ENCODE measurements at regions not wholly inside any gene's neighbourhood (a gene's known extent, or its start where the extent isn't known, plus 50 kb on each side); places are given as distances from the start of the nearest gene placed in this dataset.

GRCh38 chr16:55171241-55171640 is 152.8 kb upstream of the IRX6 start:
- H3K4me3 ChIP-seq (ENCODE audit: low read length in 2 of 2), result no peak overlapping the region
- no peaks in the 10 kb centered on the region for H3K4me1 ChIP-seq (ENCODE audit: control insufficient read depth in 2 of 2, insufficient read depth in 2 of 2, low read length in 2 of 2)
- no peaks in the 10 kb centered on the region for H3K27me3 ChIP-seq (ENCODE audit: control insufficient read depth in 2 of 2, insufficient read depth in 1 of 2, low read length in 1 of 2)
- WGBS, result 83% methylated on average over 2 of the region's 2 CpGs
- no peak for DNase-seq (ENCODE audit: low read depth in 6 of 9, low spot score in 9 of 9)
- no peaks in the 10 kb centered on the region for H3K9me3 ChIP-seq (ENCODE audit: control insufficient read depth in 2 of 2, insufficient read depth in 1 of 2, low read length in 1 of 2)
- H3K27ac ChIP-seq (ENCODE audit: low read depth in 1 of 2, low read length in 1 of 2), result no peak overlapping the region
- H3K36me3 ChIP-seq (ENCODE audit: control insufficient read depth in 2 of 2, insufficient read depth in 2 of 2, low read length in 1 of 2), result no peaks in the 10 kb centered on the region

- Histone ChIP-seq H3K27ac (ENCODE audit: low read depth in 1 of 2, low read length in 1 of 2) (no peak overlapping the region), H3K36me3 (ENCODE audit: control insufficient read depth in 2 of 2, insufficient read depth in 2 of 2, low read length in 1 of 2) (no peaks in the 10 kb centered on the region), H3K4me1 (ENCODE audit: control insufficient read depth in 2 of 2, insufficient read depth in 2 of 2, low read length in 2 of 2) (no peaks in the 10 kb centered on the region), H3K9me3 (ENCODE audit: control insufficient read depth in 2 of 2, insufficient read depth in 1 of 2, low read length in 1 of 2) (no peaks in the 10 kb centered on the region), H3K27me3 (ENCODE audit: control insufficient read depth in 2 of 2, insufficient read depth in 1 of 2, low read length in 1 of 2) (no peaks in the 10 kb centered on the region), H3K4me3 (ENCODE audit: low read length in 2 of 2) (no peak overlapping the region)
- DNase-seq (ENCODE audit: low read depth in 6 of 9, low spot score in 9 of 9), result no peak
- 95% methylated on average over 6 of the region's 6 CpGs for WGBS
Measured at GRCh38 chr16:55175389-55175788, 148.6 kb upstream of the IRX6 start.

- Histone ChIP-seq H3K27me3 (ENCODE audit: control insufficient read depth in 2 of 2, insufficient read depth in 1 of 2, low read length in 1 of 2) (no peaks in the 10 kb centered on the region), H3K36me3 (ENCODE audit: control insufficient read depth in 2 of 2, insufficient read depth in 2 of 2, low read length in 1 of 2) (no peaks in the 10 kb centered on the region), H3K27ac (ENCODE audit: low read depth in 1 of 2, low read length in 1 of 2) (no peak overlapping the region), H3K4me1 (ENCODE audit: control insufficient read depth in 2 of 2, insufficient read depth in 2 of 2, low read length in 2 of 2) (no peaks in the 10 kb centered on the region), H3K9me3 (ENCODE audit: control insufficient read depth in 2 of 2, insufficient read depth in 1 of 2, low read length in 1 of 2) (no peaks in the 10 kb centered on the region), H3K4me3 (ENCODE audit: low read length in 2 of 2) (no peak overlapping the region)
- WGBS, result 93% methylated on average over 3 of the region's 3 CpGs
- no peak for DNase-seq (ENCODE audit: low read depth in 6 of 9, low spot score in 9 of 9)
Measured at GRCh38 chr16:55176901-55177300, 147.1 kb upstream of the IRX6 start.

GRCh38 chr16:55179411-55179810 is 144.6 kb upstream of the IRX6 start:
- no peaks in the 10 kb centered on the region for H3K36me3 ChIP-seq (ENCODE audit: control insufficient read depth in 2 of 2, insufficient read depth in 2 of 2, low read length in 1 of 2)
- no peaks in the 10 kb centered on the region for H3K27me3 ChIP-seq (ENCODE audit: control insufficient read depth in 2 of 2, insufficient read depth in 1 of 2, low read length in 1 of 2)
- H3K4me1 ChIP-seq (ENCODE audit: control insufficient read depth in 2 of 2, insufficient read depth in 2 of 2, low read length in 2 of 2), result no peaks in the 10 kb centered on the region
- H3K9me3 ChIP-seq (ENCODE audit: control insufficient read depth in 2 of 2, insufficient read depth in 1 of 2, low read length in 1 of 2), result no peaks in the 10 kb centered on the region
- no peak for DNase-seq (ENCODE audit: low read depth in 6 of 9, low spot score in 9 of 9)
- H3K27ac ChIP-seq (ENCODE audit: low read depth in 1 of 2, low read length in 1 of 2), result no peak overlapping the region
- 73% methylated on average over 1 of the region's 1 CpG for WGBS
- H3K4me3 ChIP-seq (ENCODE audit: low read length in 2 of 2), result no peak overlapping the region

- no peaks in the 10 kb centered on the region for H3K4me1 ChIP-seq (ENCODE audit: control insufficient read depth in 2 of 2, insufficient read depth in 2 of 2, low read length in 2 of 2)
- H3K27me3 ChIP-seq (ENCODE audit: control insufficient read depth in 2 of 2, insufficient read depth in 1 of 2, low read length in 1 of 2), result no peaks in the 10 kb centered on the region
- no peak for DNase-seq (ENCODE audit: low read depth in 6 of 9, low spot score in 9 of 9)
- H3K4me3 ChIP-seq (ENCODE audit: low read length in 2 of 2), result no peak overlapping the region
- no peak overlapping the region for H3K27ac ChIP-seq (ENCODE audit: low read depth in 1 of 2, low read length in 1 of 2)
- H3K9me3 ChIP-seq (ENCODE audit: control insufficient read depth in 2 of 2, insufficient read depth in 1 of 2, low read length in 1 of 2), result no peaks in the 10 kb centered on the region
- no peaks in the 10 kb centered on the region for H3K36me3 ChIP-seq (ENCODE audit: control insufficient read depth in 2 of 2, insufficient read depth in 2 of 2, low read length in 1 of 2)
- 90% methylated on average over 15 of the region's 15 CpGs for WGBS
Measured at GRCh38 chr16:55179852-55180585, 144.0 kb upstream of the IRX6 start.

GRCh38 chr16:55184052-55184451 is 140.0 kb upstream of the IRX6 start:
- no peak for DNase-seq (ENCODE audit: low read depth in 6 of 9, low spot score in 9 of 9)
- H3K36me3 ChIP-seq (ENCODE audit: control insufficient read depth in 2 of 2, insufficient read depth in 2 of 2, low read length in 1 of 2), result no peaks in the 10 kb centered on the region

GRCh38 chr16:55184619-55185018 is 139.4 kb upstream of the IRX6 start:
- WGBS, result 36% methylated on average over 3 of the region's 3 CpGs
- Histone ChIP-seq H3K27ac (ENCODE audit: low read depth in 1 of 2, low read length in 1 of 2) (no peak overlapping the region), H3K4me3 (ENCODE audit: low read length in 2 of 2) (no peak overlapping the region), H3K9me3 (ENCODE audit: control insufficient read depth in 2 of 2, insufficient read depth in 1 of 2, low read length in 1 of 2) (no peaks in the 10 kb centered on the region), H3K4me1 (ENCODE audit: control insufficient read depth in 2 of 2, insufficient read depth in 2 of 2, low read length in 2 of 2) (no peaks in the 10 kb centered on the region), H3K27me3 (ENCODE audit: control insufficient read depth in 2 of 2, insufficient read depth in 1 of 2, low read length in 1 of 2) (peaks cover 0 to 3% of the 10 kb centered on the region in 2 donors), H3K36me3 (ENCODE audit: control insufficient read depth in 2 of 2, insufficient read depth in 2 of 2, low read length in 1 of 2) (no peaks in the 10 kb centered on the region)
- DNase-seq (ENCODE audit: low read depth in 6 of 9, low spot score in 9 of 9), result no peak

More at GRCh38 chr16:55184052-55184451, 140.0 kb upstream of the IRX6 start:
- Histone ChIP-seq H3K27me3 (ENCODE audit: control insufficient read depth in 2 of 2, insufficient read depth in 1 of 2, low read length in 1 of 2) (peaks cover 0 to 3% of the 10 kb centered on the region in 2 donors), H3K9me3 (ENCODE audit: control insufficient read depth in 2 of 2, insufficient read depth in 1 of 2, low read length in 1 of 2) (no peaks in the 10 kb centered on the region), H3K4me1 (ENCODE audit: control insufficient read depth in 2 of 2, insufficient read depth in 2 of 2, low read length in 2 of 2) (no peaks in the 10 kb centered on the region), H3K4me3 (ENCODE audit: low read length in 2 of 2) (no peak overlapping the region), H3K27ac (ENCODE audit: low read depth in 1 of 2, low read length in 1 of 2) (no peak overlapping the region)

- no peak for DNase-seq (ENCODE audit: low read depth in 6 of 9, low spot score in 9 of 9)
- H3K27me3 ChIP-seq (ENCODE audit: control insufficient read depth in 2 of 2, insufficient read depth in 1 of 2, low read length in 1 of 2), result peaks cover 0 to 13% of the 10 kb centered on the region in 2 donors
- no peaks in the 10 kb centered on the region for H3K36me3 ChIP-seq (ENCODE audit: control insufficient read depth in 2 of 2, insufficient read depth in 2 of 2, low read length in 1 of 2)
- H3K4me1 ChIP-seq (ENCODE audit: control insufficient read depth in 2 of 2, insufficient read depth in 2 of 2, low read length in 2 of 2), result no peaks in the 10 kb centered on the region
- H3K9me3 ChIP-seq (ENCODE audit: control insufficient read depth in 2 of 2, insufficient read depth in 1 of 2, low read length in 1 of 2), result no peaks in the 10 kb centered on the region
- 69% methylated on average over 6 of the region's 6 CpGs for WGBS
- no peak overlapping the region for H3K4me3 ChIP-seq (ENCODE audit: low read length in 2 of 2)
- H3K27ac ChIP-seq (ENCODE audit: low read depth in 1 of 2, low read length in 1 of 2), result no peak overlapping the region
Measured at GRCh38 chr16:55189224-55189623, 134.8 kb upstream of the IRX6 start.

- 52% methylated on average over 23 of the region's 23 CpGs for WGBS
- Histone ChIP-seq H3K9me3 (ENCODE audit: control insufficient read depth in 2 of 2, insufficient read depth in 1 of 2, low read length in 1 of 2) (no peaks in the 10 kb centered on the region), H3K27me3 (ENCODE audit: control insufficient read depth in 2 of 2, insufficient read depth in 1 of 2, low read length in 1 of 2) (peaks cover 0 to 13% of the 10 kb centered on the region in 2 donors), H3K4me3 (ENCODE audit: low read length in 2 of 2) (no peak overlapping the region), H3K36me3 (ENCODE audit: control insufficient read depth in 2 of 2, insufficient read depth in 2 of 2, low read length in 1 of 2) (no peaks in the 10 kb centered on the region), H3K4me1 (ENCODE audit: control insufficient read depth in 2 of 2, insufficient read depth in 2 of 2, low read length in 2 of 2) (no peaks in the 10 kb centered on the region), H3K27ac (ENCODE audit: low read depth in 1 of 2, low read length in 1 of 2) (no peak overlapping the region)
- no peak for DNase-seq (ENCODE audit: low read depth in 6 of 9, low spot score in 9 of 9)
Measured at GRCh38 chr16:55189682-55190636, 134.0 kb upstream of the IRX6 start.
